GM12878 (cell line): ENCODE measurements at regions not wholly inside any gene's neighbourhood (a gene's known extent, or its start where the extent isn't known, plus 50 kb on each side); places are given as distances from the start of the nearest gene placed in this dataset.
"Not testable (repeated sequence)": the region's sequence is repeated elsewhere in the genome, so short reads cannot be mapped to it uniquely, and the experiment has no call there.

Experiments used
- ATAC-seq: fragments of 200-7000 bp; cut with Tn5 transposase; 3 replicates; pipeline ENCODE4 v1.9.1; 2020; ENCODE audit warnings: mild to moderate bottlenecking, moderate library complexity
- BruUV-seq: library from RNA; stranded (reverse); fragments of 400-500 nt; replicated peaks from 2 replicates; lab custom pipeline; 2021; lab: Mats Ljungman, UMichigan
- CTCF ChIA-PET: fragments of 300-600 bp; sonication (Branson Sonifier 250); formaldehyde crosslinking; extraction: SDS; loops from one replicate; lab custom pipeline; 2021; ENCODE audit warnings: inconsistent platforms; lab: Yijun Ruan, JAX
- POLR2A ChIA-PET: fragments of 350-600 bp; formaldehyde crosslinking; extraction: SDS; loops from one replicate; lab custom pipeline; 2021; ENCODE audit warnings: inconsistent platforms; lab: Charles Lee
- RAD21 ChIA-PET: fragments of 300-600 bp; sonication (Branson Sonifier 250); formaldehyde crosslinking; loops from one replicate; lab custom pipeline; 2023; ENCODE audit warnings: antibody characterized with exemption; ENCODE audit not compliant: unreplicated experiment; lab: Charles Lee
- SMC1A ChIA-PET: fragments of 300-600 bp; sonication (Branson Sonifier 250); formaldehyde crosslinking; loops from one replicate; lab custom pipeline; 2023; ENCODE audit not compliant: unreplicated experiment, uncharacterized antibody; lab: Charles Lee
- DNase-seq: peaks from one replicate; pipeline ENCODE4 v3.0.0-alpha.2; 2011; ENCODE audit warnings: low read depth, low spot score
- FAIRE-seq: peaks from 3 replicates; lab custom pipeline; 2011; peaks lifted over from hg19 to GRCh38; lab: Jason Lieb, UNC
- H2AFZ ChIP-seq: 2 replicates; pipeline ENCODE4 v1.6.0; 2011; ENCODE audit warnings: low read depth, low read length, control low read depth; ENCODE audit not compliant: control insufficient read depth
- H3K27ac ChIP-seq: 2 replicates; pipeline ENCODE4 v1.5.1; 2011; ENCODE audit warnings: control low read depth; ENCODE audit not compliant: control insufficient read depth, insufficient read depth
- H3K27me3 ChIP-seq, 2 experiments: replicated peaks in 1 of 2; 2 replicates each; pipeline versions ENCODE4 v1.6.0 to v1.6.1; 2011; ENCODE audit warnings: low read length in 1 of 2; ENCODE audit not compliant: control insufficient read depth in 2 of 2, insufficient read depth in 2 of 2
- H3K36me3 ChIP-seq, 2 experiments: 2 replicates each; pipeline ENCODE4 v1.5.1; 2011; ENCODE audit warnings: low read length in 1 of 2; ENCODE audit not compliant: control insufficient read depth in 2 of 2, insufficient read depth in 2 of 2
- H3K4me1 ChIP-seq: 2 replicates; pipeline ENCODE4 v1.6.1; 2011; ENCODE audit warnings: mild to moderate bottlenecking, low read length, moderate library complexity, mixed read lengths; ENCODE audit not compliant: control insufficient read depth, insufficient read depth
- H3K4me2 ChIP-seq: 2 replicates; pipeline ENCODE4 v1.6.0; 2011; ENCODE audit warnings: control low read depth; ENCODE audit not compliant: control insufficient read depth, insufficient read depth
- H3K4me3 ChIP-seq: fragments of 200-600 bp; sonication (generic); 2 replicates; pipeline ENCODE4 v1.5.1; 2016
- H3K79me2 ChIP-seq: 2 replicates; pipeline ENCODE4 v1.6.0; 2011; ENCODE audit warnings: low read length; ENCODE audit not compliant: control insufficient read depth, insufficient read depth
- H3K9ac ChIP-seq: 2 replicates; pipeline ENCODE4 v1.8.0; 2011; ENCODE audit warnings: low read length, control low read depth, mixed read lengths; ENCODE audit not compliant: control insufficient read depth, insufficient read depth
- H3K9me3 ChIP-seq: replicated peaks from 3 replicates; pipeline ENCODE4 v1.5.1; 2011; ENCODE audit warnings: mild to moderate bottlenecking, low read length; ENCODE audit not compliant: control insufficient read depth, insufficient read depth
- H4K20me1 ChIP-seq: 2 replicates; pipeline ENCODE4 v1.6.0; 2011; ENCODE audit not compliant: control insufficient read depth, insufficient read depth
- BHLHE40 ChIP-seq, 2 experiments: fragments of 450-650 bp in 1 of 2; IDR thresholded peaks; 2 replicates each; pipeline ENCODE4 v1.6.1; 2011 to 2017; ENCODE audit warnings: low read depth in 2 of 2, borderline replicate concordance in 1 of 2, improper control_type of control experiment in 1 of 2, low read length in 1 of 2, mild to moderate bottlenecking in 1 of 2
- WGBS: methylation state at CpG from one replicate; pipeline ENCODE4 v1.1.6; 2016; ENCODE audit warnings: low lambda C conversion rate; ENCODE audit not compliant: insufficient replicate concordance, insufficient coverage; ENCODE audit errors: missing lambda C conversion rate; 5-methylcytosine and 5-hydroxymethylcytosine counted together
- in situ Hi-C: fragments of 300-500 bp; cut with MboI; formaldehyde crosslinking; loops from 9 replicates; pipeline ENCODE4 v1.14.3; 2018; ENCODE audit warnings: mixed read lengths
- intact Hi-C: fragments of 100-400 bp; cut with micrococcal nuclease; formaldehyde crosslinking; loops from one replicate; pipeline ENCODE4 v1.14.2; 2022; ENCODE audit not compliant: unreplicated experiment

DNA sequence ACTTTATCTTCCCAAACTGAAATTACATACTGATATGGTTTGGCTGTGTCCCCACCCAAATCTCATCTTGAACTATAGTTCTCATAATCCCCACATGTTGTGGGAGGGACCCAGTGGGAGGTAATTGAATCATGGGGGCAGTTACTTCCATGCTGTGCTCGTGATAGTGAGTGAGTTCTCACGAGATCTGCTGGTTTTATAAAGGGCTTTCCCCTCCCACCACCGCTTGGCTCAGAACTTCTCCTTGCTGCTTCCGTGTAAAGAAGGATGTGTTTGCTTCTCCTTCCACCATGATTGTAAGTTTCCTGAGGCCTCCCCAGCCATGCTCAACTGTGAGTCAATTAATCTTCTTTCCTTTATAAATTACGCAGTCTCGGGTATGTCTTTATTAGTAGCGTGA lies 50.4 kb upstream of the PHF21A start:
- ATAC-seq, SMC1A ChIA-PET, BruUV-seq: not testable (repeated sequence)

More for the DNA sequence above, 50.4 kb upstream of the PHF21A start:
- DNase-seq, H3K9me3 ChIP-seq, FAIRE-seq, H3K4me1 ChIP-seq, H4K20me1 ChIP-seq, intact Hi-C loops, H2AFZ ChIP-seq, POLR2A ChIA-PET, RAD21 ChIA-PET, H3K4me3 ChIP-seq, H3K9ac ChIP-seq, H3K27me3 ChIP-seq, CTCF ChIA-PET, H3K4me2 ChIP-seq, H3K36me3 ChIP-seq, H3K27ac ChIP-seq, in situ Hi-C loops, H3K79me2 ChIP-seq: not testable (repeated sequence)
- WGBS: 46% methylated on average over 7 of the region's 7 CpGs
- 0 out of 4 replicates have a peak, but pooled peaks of 1 of the 2 experiments have one; percentile 7 for TF ChIP-seq BHLHE40 (IDR thresholded peaks at IDR 0.05; ENCODE audit: borderline replicate concordance in 1 of 2, low read depth in 2 of 2, low read length in 1 of 2)
